Skin of body (tissue), 1 donor: ENCODE measurements at regions not wholly inside any gene's neighbourhood (a gene's known extent, or its start where the extent isn't known, plus 50 kb on each side); places are given as distances from the start of the nearest gene placed in this dataset.
A peak's percentile ranks its signal among the peaks of the same experiment; 100 is the strongest.
"Not testable (repeated sequence)": the region's sequence is repeated elsewhere in the genome, so short reads cannot be mapped to it uniquely, and the experiment has no call there.

Source experiments
- DNase-seq: peaks from one replicate; lab custom pipeline; 2025; lab: John Stamatoyannopoulos, UW

GRCh38 chr18:961644-962355 lies 57.1 kb downstream of the ADCYAP1 start:
- DNase-seq = peak; percentile 2

GRCh38 chr18:963276-963675 lies 58.6 kb downstream of the ADCYAP1 start:
- DNase-seq = no peak

DNA sequence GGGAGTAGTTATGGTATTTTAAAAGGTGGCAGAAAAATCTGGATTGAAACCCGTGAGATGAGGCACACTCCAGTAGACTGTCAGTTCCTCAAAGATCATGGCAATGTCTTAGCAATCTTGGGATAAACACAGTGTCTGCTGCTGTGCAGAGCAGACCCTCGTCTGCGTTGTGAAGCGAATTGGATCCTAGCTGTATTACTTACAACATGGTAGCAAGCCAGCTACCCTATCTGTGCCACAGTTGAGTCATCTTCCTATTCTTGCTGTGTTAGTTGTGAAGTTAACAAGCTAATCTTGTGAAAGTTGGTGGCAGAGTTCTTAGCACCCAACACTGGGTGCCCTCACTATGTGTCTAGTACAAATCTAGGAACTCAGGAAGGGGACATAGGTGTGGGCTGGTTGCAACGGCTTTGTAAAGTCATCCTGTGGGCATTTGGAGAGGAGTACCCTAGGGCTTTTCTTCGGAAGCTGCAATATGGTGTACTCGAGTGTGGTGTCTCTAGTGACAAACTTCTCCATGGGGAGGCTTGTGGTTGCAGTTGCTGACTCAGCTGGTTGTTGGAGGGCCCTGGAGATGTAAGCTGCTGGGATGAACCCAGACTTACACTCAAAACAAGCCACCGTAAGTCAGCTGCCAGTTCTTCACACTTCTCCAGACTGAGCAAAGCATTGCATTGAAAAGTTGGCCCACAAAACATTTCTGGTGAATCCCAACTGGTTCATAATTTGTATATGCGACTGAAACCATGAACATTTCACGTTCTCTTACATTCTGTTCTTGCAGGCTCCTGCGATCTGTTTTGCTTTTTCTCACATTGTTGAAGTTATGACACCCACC lies 61.5 kb downstream of the ADCYAP1 start:
- no peak for DNase-seq

GRCh38 chr18:966759-967576 lies 62.3 kb downstream of the ADCYAP1 start:
- DNase-seq = no peak

- not testable (repeated sequence) for DNase-seq
Observed at GRCh38 chr18:968910-969309, 64.2 kb downstream of the ADCYAP1 start.

DNA sequence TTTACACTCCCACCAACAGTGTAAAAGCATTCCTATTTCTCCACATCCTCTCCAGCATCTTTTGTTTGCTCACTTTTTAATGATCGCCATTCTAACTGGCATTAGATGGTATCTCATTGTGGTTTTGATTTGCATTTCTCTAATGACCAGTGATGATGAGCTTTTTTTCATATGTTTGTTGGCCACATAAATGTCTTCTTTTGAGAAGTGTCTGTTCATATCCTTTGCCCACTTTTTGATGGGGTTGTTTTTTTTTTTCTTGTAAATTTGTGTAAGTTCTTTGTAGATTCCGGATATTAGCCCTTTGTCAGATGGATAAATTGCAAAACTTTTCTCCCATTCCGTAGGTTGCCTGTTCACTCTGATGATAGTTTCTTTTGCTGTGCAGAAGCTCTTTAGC lies 64.6 kb downstream of the ADCYAP1 start:
- DNase-seq = not testable (repeated sequence)

DNA sequence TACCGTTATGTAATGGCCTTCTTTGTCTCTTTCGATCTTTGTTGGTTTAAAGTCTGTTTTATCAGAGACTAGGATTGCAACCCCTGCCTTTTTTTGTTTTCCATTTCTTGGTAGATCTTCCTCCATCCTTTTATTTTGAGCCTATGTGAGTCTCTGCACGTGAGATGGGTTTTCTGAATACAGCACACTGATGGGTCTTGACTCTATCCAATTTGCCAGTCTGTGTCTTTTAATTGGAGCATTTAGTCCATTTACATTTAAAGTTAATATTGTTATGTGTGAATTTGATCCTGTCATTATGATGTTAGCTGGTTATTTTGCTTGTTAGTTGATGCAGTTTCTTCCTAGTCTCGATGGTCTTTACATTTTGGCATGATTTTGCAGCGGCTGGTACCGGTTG lies 69.9 kb downstream of the ADCYAP1 start:
- not testable (repeated sequence) for DNase-seq

DNA sequence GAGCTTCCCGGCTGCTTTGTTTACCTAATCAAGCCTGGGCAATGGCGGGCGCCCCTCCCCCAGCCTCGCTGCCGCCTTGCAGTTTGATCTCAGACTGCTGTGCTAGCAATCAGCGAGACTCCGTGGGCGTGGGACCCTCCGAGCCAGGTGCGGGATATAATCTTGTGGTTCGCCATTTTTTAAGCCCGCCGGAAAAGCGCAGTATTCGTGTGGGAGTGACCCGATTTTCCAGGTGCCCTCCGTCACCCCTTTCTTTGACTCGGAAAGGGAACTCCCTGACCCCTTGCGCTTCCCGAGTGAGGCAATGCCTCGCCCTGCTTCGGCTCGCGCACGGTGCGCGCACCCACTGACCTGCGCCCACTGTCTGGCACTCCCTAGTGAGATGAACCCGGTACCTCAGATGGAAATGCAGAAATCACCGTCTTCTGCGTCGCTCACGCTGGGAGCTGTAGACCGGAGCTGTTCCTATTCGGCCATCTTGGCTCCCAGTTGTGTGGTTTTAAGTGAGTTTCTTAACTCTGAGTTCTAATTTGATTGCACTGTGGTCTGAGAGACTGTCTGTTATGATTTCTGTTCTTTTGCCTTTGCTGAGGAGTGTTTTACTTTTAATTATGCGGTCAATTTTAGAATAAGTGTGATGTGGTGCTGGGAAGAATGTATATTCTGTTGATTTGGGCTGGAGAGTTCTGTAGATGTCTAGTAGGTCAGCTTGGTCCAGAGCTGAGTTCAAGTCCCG lies 71.9 kb downstream of the ADCYAP1 start:
- DNase-seq = not testable (repeated sequence)

DNA sequence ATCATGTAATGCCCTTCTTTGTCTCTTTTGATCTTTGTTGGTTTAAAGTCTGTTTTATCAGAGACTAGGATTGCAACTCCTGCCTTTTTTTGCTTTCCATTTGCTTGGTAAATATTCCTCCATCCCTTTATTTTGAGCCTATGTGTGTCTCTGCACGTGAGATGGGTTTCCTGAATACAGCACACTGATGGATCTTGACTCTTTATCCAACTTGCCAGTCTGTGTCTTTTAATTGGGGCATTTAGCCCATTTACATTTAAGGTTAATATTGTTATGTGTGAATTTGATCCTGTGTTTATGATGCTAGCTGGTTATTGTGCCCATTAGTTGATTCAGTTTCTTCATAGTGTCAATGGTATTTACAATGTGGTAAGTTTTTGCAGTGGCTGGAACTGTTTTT lies 72.7 kb downstream of the ADCYAP1 start:
- DNase-seq = not testable (repeated sequence)

- DNase-seq = not testable (repeated sequence)
Observed at GRCh38 chr18:977732-978131, 73.1 kb downstream of the ADCYAP1 start.

DNA sequence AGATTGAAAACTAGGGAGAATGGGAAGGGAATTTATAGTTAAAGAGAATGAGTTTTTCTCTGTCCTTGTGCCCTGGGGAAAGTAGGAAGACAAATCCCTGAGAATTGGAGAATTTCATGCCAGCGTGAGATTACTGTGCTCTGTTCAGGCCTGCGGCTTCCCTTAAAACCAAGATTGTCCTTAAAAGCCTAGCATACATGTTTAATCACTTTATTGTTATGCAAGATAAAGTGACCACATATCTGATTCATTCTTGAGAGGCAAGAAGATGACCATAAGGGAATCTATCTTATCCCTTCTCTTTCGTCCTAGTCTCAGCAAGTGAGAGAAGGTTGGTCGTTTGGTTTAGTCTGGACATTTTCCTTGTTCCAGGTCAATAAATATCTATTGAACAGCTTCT lies 75.9 kb downstream of the ADCYAP1 start:
- DNase-seq = no peak

DNA sequence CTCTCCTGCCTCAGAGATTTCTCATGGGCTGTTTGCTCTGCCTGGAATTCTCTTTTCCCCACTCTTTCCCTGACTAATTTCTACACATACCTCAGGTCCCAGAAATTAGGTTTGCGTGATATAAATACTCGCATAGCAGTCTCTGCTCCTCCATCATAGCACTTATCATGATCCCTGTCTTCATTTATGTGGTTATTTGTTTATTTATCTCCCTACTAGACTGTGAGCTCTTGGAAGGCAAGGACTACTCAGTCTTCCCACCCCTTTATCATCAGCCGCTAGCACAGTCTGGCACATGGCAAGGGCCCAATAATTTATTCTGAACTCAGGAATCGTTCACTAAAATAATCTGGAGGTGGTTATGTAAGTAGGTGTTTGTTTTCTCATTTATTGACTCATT lies 79.3 kb downstream of the ADCYAP1 start:
- DNase-seq = no peak

- no peak for DNase-seq
Observed at GRCh38 chr18:985212-985661, 80.6 kb downstream of the ADCYAP1 start.

- no peak for DNase-seq
Observed at GRCh38 chr18:986051-986450, 81.4 kb downstream of the ADCYAP1 start.

DNA sequence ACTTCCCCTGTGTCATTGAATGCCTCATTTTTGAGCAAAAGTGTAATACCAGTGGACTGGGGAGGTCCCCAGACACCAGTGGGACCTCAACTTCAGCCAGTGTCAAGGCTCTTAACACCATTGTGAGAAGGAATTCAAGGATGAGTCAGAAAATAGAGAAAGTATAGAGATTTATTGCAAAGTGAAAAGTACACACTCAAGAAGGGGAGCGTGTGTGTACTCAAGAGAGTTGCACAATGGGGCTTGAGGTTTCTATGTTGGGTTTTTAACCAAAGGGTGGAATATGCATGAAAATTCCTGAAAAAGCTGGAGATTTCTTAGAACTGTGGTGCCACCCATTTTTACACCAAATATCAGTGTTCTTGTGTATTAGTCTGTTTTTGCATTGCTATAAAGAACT lies 81.9 kb downstream of the ADCYAP1 start:
- DNase-seq = no peak

DNA sequence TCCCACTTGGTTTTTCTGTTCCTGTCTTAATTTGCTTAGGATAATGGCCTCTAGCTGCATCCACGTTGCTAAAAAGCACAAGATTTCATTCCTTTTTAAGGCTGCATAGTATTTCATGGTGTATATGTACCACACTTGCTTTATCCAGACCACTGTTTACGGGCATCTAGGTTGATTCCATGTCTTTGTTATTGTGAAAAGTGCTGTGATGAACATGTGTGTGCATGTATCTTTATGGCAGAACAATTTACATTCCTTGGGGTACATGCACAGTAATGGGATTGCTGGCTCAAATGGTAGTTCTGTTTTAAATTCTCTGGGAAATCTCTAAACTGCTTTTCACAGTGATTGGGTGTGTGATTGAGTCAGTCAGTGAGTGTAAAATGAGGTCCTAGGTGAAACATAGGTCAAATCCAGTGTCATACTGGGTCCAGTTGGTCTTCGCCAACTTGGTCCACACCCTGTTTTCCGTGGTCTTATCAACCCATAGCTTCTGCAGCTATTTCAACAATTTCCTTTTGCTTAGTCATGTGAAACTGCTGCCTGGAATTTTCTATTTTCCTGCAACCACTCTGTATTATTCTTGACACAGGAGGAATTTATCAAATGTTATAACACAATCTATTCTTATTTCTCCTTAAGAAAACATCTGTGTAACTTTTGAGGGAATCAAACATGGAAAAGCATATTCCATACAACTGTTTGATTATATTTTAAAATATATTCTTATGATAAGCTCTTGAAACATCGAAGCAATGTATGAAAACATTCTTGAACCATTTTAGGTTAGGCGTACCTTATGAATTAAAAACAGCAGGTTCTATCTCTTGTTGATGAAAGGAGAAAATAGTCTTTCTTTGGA lies 82.9 kb downstream of the ADCYAP1 start:
- peak; percentile 0 for DNase-seq

- no peak for DNase-seq
Observed at GRCh38 chr18:989425-989824, 84.8 kb downstream of the ADCYAP1 start.

DNA sequence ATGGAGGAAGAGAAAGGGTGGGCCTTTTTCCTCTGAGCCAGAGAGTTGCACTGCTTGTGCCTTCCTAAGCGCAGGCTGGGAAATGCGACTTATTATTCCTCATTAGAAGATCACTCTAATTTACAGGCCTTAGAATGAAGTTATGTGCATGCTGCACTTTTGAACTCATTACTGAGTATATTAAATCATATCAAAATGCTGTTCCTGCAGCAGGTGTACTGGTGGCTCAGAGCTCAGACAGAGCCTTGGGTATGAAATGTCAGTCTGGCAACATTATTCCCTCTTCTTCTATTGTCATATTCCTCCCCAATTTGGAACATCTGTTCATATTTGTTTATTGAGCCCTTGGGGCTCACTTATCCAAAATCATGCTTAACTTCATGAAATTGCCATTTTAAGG lies 85.5 kb downstream of the ADCYAP1 start:
- no peak for DNase-seq

DNA sequence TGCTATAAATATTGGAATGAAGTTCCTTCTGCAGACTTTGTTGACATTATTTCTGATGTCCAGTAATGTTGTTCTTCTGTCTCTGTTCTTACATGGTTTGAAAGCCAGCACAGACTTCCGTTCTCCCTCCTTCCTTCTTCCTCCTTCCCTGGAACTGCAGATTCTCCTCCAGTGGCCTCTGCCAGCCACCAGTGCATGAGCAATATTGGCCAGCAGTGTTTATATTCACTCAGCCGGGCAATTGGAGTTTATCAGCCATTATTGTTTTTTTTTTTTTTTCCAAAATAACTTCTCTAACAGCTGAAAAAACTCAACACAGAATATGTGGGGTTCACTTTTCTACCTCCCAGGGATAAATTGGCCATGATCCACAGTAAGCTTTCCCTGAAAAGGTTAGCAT lies 86.8 kb downstream of the ADCYAP1 start:
- no peak for DNase-seq

DNA sequence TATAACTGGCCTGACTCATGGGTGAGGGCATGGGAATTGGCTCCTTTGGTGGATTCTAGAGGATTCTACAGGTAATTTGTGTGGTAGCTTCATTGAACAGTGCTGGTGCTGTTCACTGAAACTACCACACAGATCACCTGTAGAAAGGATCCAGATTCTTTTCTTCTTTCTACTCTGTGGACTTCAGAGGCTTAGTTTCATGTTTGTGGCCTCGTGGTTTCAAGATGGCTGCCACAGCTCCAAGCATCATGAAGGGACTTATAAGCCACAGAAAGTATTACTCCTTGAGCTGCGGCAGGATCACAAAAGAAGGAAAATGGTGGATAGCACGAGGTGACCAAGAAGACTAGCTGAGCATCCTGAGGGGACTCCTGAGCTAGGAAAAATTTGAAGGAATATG lies 88.9 kb downstream of the ADCYAP1 start:
- DNase-seq = no peak
